CD4-positive, alpha-beta T cell (primary cell): ENCODE measurements at regions not wholly inside any gene's neighbourhood (a gene's known extent, or its start where the extent isn't known, plus 50 kb on each side); places are given as distances from the start of the nearest gene placed in this dataset.
"Not testable (repeated sequence)": the region's sequence is repeated elsewhere in the genome, so short reads cannot be mapped to it uniquely, and the experiment has no call there.

Experiments
- ATAC-seq: fragments of 200-7000 bp; cut with Tn5 transposase; one replicate; pipeline ENCODE4 v1.10.0; 2022; ENCODE audit warnings: mild to moderate bottlenecking; ENCODE audit not compliant: poor library complexity
- CTCF ChIA-PET: fragments of 350-600 bp; sonication (Branson Sonifier 250); formaldehyde crosslinking; loops from one replicate; lab custom pipeline; 2021; ENCODE audit warnings: antibody characterized with exemption, inconsistent platforms; lab: Charles Lee
- POLR2A ChIA-PET: fragments of 350-600 bp; sonication (Branson Sonifier 250); formaldehyde crosslinking; loops from one replicate; lab custom pipeline; 2021; ENCODE audit warnings: antibody characterized with exemption, inconsistent platforms; lab: Charles Lee
- DNase-seq, 14 experiments: peaks; one replicate each; pipeline ENCODE4 v3.0.0-alpha.2; 2013 to 2020; ENCODE audit warnings: mixed read lengths in 2 of 14
- H3K27ac ChIP-seq, 2 donors: one replicate each; pipeline versions ENCODE4 v1.5.1 to v1.7.0; 2013; ENCODE audit warnings: low read length in 2 of 2, low read depth in 1 of 2, mild to moderate bottlenecking in 1 of 2
- H3K27me3 ChIP-seq, 2 experiments: 1 replicate in 1 of 2; 2 replicates in 1 of 2; pipeline versions ENCODE4 v1.6.1 to v1.7.0; 2013; ENCODE audit warnings: low read length in 2 of 2, control low read depth in 1 of 2, mild to moderate bottlenecking in 1 of 2, moderate library complexity in 1 of 2; ENCODE audit not compliant: insufficient read depth in 2 of 2, control insufficient read depth in 1 of 2
- H3K36me3 ChIP-seq: one replicate; pipeline ENCODE4 v1.6.1; 2013; ENCODE audit warnings: low read length, control low read depth; ENCODE audit not compliant: insufficient read depth
- H3K4me1 ChIP-seq: one replicate; pipeline ENCODE4 v1.6.1; 2013; ENCODE audit warnings: low read length, control low read depth; ENCODE audit not compliant: insufficient read depth
- H3K4me3 ChIP-seq: one replicate; pipeline ENCODE4 v1.5.1; 2013; ENCODE audit warnings: mild to moderate bottlenecking, low read length, moderate library complexity
- H3K9me3 ChIP-seq, 2 experiments: 1 replicate in 1 of 2; 2 replicates in 1 of 2; pipeline versions ENCODE4 v1.6.1 to v1.7.0; 2013; ENCODE audit warnings: low read length in 2 of 2, mild to moderate bottlenecking in 2 of 2, control low read depth in 1 of 2, moderate library complexity in 1 of 2; ENCODE audit not compliant: control insufficient read depth in 1 of 2, insufficient read depth in 1 of 2
- H3K27ac Mint-ChIP-seq: one replicate; pipeline ENCODE4 v1.8.0; 2020; ENCODE audit warnings: mixed read lengths
- H3K27me3 Mint-ChIP-seq: one replicate; pipeline ENCODE4 v1.8.0; 2021; ENCODE audit warnings: mixed read lengths
- H3K36me3 Mint-ChIP-seq: one replicate; pipeline ENCODE4 v1.8.0; 2021; ENCODE audit warnings: low read depth, mixed read lengths
- H3K4me1 Mint-ChIP-seq: one replicate; pipeline ENCODE4 v1.8.0; 2021; ENCODE audit warnings: low read depth, mixed read lengths
- H3K4me3 Mint-ChIP-seq: one replicate; pipeline ENCODE4 v1.8.0; 2020; ENCODE audit warnings: mild to moderate bottlenecking, mixed read lengths
- H3K9me3 Mint-ChIP-seq: one replicate; pipeline ENCODE4 v1.8.0; 2020; ENCODE audit warnings: mixed read lengths
- CTCF ChIP-seq: fragments of 200-600 bp; IDR thresholded peaks from one replicate; pipeline ENCODE4 v1.8.0; 2022; ENCODE audit warnings: antibody characterized with exemption, mild to moderate bottlenecking
- intact Hi-C, 2 experiments: fragments of 100-400 bp; cut with DNase I in 1 of 2; cut with micrococcal nuclease in 1 of 2; formaldehyde crosslinking; loops; one replicate each; pipeline versions ENCODE4 v1.15.1 to v1.9.0; 2023 to 2025; cut with DNase I, micrococcal nuclease

DNA sequence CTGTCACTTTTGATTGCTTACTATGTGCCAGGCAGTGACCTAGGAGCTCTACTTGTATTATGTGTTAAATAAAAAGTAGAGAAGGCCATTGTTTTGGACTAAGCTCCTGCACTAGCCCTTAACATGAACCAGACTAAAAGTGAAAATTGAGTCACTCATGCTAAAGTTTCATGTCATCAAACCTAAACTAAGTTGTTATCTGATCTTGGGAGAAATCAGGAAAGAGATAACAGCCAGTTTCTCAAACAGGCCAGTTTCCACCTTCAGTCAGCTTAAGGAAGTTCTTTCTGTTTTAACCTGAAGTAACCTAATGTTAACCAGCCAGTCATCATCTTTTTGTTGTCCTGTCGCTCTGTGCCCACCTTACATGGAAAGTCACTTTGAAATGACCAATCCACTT, 102.1 kb upstream of the MARK1 start:
- H3K9me3 Mint-ChIP-seq = no peaks in the 10 kb centered on the region
- no peak for TF ChIP-seq CTCF
- ChIA-PET POLR2A (no interaction called here), CTCF (no interaction called here)
- DNase-seq = no peak
- peaks cover 17% of the 10 kb centered on the region for H3K27me3 Mint-ChIP-seq
- no peak overlapping the region for H3K4me3 Mint-ChIP-seq
- intact Hi-C loops = no loop called here
- Histone ChIP-seq H3K4me3 (no peak overlapping the region), H3K9me3 (no peaks in the 10 kb centered on the region), H3K27ac (no peak overlapping the region), H3K4me1 (no peaks in the 10 kb centered on the region), H3K27me3 (peaks cover 0 to 2% of the 10 kb centered on the region in 2 experiments), H3K36me3 (no peaks in the 10 kb centered on the region)
- no peaks in the 10 kb centered on the region for H3K4me1 Mint-ChIP-seq
- ATAC-seq = no peak
- no peak overlapping the region for H3K27ac Mint-ChIP-seq
- H3K36me3 Mint-ChIP-seq = no peaks in the 10 kb centered on the region

DNA sequence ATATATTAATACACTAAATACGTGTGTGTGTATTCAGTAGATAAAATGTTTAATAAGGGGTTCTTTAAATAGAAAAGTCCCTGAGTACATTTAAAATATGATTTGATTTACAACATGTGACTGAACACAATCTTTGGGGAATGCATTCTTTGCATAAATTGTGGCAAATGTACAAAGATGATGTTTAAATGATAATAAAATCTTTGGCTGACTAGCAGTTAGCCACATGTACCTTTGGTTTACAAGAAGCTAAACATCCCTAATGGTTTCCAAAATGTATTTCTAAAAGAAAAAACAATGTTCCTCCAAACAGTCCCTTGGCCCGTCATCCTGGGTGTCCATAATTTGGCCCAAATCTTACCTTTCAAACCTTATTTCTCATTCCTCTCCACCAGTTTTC, 106.4 kb upstream of the MARK1 start:
- no peaks in the 10 kb centered on the region for H3K36me3 Mint-ChIP-seq
- H3K4me1 Mint-ChIP-seq = no peaks in the 10 kb centered on the region
- no peaks in the 10 kb centered on the region for H3K9me3 ChIP-seq
- no peak for TF ChIP-seq CTCF
- DNase-seq (no peak), ATAC-seq (no peak)
- peaks cover 0 to 2% of the 10 kb centered on the region in 2 experiments for H3K27me3 ChIP-seq
- no peak overlapping the region for H3K27ac Mint-ChIP-seq
- no peaks in the 10 kb centered on the region for H3K9me3 Mint-ChIP-seq
- ChIA-PET POLR2A (no interaction called here), CTCF (no interaction called here)
- no peak overlapping the region for H3K4me3 Mint-ChIP-seq
- no peak overlapping the region for H3K27ac ChIP-seq
- no peaks in the 10 kb centered on the region for H3K4me1 ChIP-seq
- peaks cover 13% of the 10 kb centered on the region for H3K27me3 Mint-ChIP-seq
- H3K36me3 ChIP-seq = no peaks in the 10 kb centered on the region
- no peak overlapping the region for H3K4me3 ChIP-seq
- intact Hi-C loops = no loop called here

DNA sequence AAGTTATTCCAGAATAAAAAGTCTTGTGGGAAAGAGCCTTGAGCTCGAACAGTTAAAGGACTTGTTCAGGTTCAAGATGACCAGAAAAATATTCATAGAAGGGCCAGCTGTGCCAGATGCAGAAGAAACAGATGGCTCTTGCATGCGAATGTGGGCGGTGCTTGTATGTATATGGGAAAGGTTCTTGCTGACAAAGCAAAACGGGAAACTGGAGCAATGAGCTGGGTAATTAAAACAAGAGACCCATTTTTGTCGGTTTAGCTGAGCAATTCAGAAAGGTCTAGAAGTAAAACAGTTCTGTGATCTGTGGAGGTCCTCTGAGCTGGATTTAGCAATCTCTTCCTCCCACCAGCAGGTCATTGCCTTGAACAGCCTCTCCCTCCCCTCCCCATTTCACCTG, 107.2 kb upstream of the MARK1 start:
- Histone ChIP-seq H3K9me3 (no peaks in the 10 kb centered on the region), H3K27me3 (peaks cover 0 to 2% of the 10 kb centered on the region in 2 experiments), H3K36me3 (no peaks in the 10 kb centered on the region), H3K4me3 (no peak overlapping the region), H3K4me1 (no peaks in the 10 kb centered on the region), H3K27ac (no peak overlapping the region)
- no peak for TF ChIP-seq CTCF
- no peak for ATAC-seq
- intact Hi-C loops = no loop called here
- Mint-ChIP-seq H3K36me3 (no peaks in the 10 kb centered on the region), H3K27me3 (peaks cover 13% of the 10 kb centered on the region), H3K9me3 (no peaks in the 10 kb centered on the region), H3K27ac (no peak overlapping the region), H3K4me3 (no peak overlapping the region), H3K4me1 (no peaks in the 10 kb centered on the region)
- POLR2A ChIA-PET = no interaction called here
- CTCF ChIA-PET = no interaction called here
- DNase-seq = no peak

GRCh38 chr1:220412382-220412781, 115.6 kb upstream of the MARK1 start:
- H3K4me3 ChIP-seq, H3K9me3 ChIP-seq, DNase-seq, CTCF ChIA-PET, ATAC-seq, H3K9me3 Mint-ChIP-seq, H3K4me1 Mint-ChIP-seq, intact Hi-C loops, H3K4me3 Mint-ChIP-seq, H3K27me3 ChIP-seq, H3K36me3 ChIP-seq, POLR2A ChIA-PET, H3K27ac Mint-ChIP-seq, H3K36me3 Mint-ChIP-seq, H3K27ac ChIP-seq, H3K4me1 ChIP-seq: not testable (repeated sequence)
- peaks cover 15% of the 10 kb centered on the region for H3K27me3 Mint-ChIP-seq
